A172 (cell line): ENCODE measurements at regions not wholly inside any gene's neighbourhood (a gene's known extent, or its start where the extent isn't known, plus 50 kb on each side); places are given as distances from the start of the nearest gene placed in this dataset.
A peak's percentile ranks its signal among the peaks of the same experiment; 100 is the strongest.

Experiments used
- DNase-seq: peaks from one replicate; pipeline ENCODE4 v3.0.0-alpha.2; 2015; ENCODE audit warnings: low spot score

GRCh38 chr16:79792664-79793351, 192.3 kb upstream of the MAF start:
- no peak for DNase-seq

- no peak for DNase-seq
Observed at GRCh38 chr16:79792076-79792475, 191.5 kb upstream of the MAF start.

DNA sequence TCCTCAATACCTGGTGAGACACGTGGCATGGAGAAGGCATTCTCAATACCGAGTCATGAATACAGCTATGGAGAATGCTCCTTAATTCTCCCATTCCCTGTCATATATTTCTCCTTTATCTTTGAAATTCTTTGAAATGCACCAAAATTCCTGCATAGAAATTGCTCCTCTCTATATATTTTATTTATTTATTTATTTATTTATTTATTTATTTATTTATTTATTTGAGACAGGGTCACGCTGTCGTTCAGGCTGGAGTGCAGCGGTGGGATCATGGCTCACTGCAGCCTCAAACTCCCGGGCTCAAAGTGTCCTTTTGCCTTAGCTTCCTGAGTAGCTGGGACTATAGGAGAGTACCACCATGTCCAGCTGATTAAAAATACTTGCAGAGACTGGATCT, 190.3 kb upstream of the MAF start:
- DNase-seq = no peak

DNA sequence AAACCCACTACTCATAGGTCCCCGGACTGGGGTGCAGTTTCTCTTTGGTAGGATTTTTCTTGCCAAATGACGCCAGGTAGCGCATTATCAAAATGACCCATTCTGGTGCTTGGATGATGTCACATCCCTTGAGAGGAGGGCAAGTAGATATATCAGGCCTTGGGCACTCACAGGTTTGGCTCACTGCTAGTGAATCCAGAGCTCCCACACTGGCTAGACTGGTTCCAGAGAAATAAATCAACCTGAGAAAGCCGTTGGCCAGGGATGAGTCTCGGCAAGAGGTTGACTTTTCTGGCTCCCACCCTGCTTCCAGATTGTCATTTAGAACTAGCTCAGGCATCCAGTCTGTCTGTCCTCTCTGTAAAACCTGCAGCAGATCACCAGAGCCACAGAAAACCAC, 188.4 kb upstream of the MAF start:
- DNase-seq = no peak

DNA sequence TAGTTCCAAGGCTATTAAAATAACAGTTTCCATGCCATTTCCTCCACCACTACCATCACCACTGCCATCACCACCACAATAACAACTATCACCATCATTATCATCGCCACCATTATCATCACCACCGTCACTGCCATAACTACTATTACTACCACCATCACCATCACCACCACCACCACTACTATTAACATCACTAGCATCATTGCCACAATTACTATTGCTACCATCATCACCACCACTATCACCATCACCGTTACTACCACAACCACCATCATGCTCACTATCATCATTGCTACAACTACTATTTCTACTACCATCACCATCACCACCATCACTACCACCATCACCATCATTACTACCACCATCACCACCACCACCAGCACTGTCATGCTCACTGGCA, 185.9 kb upstream of the MAF start:
- no peak for DNase-seq

GRCh38 chr16:79784007-79784406, 183.5 kb upstream of the MAF start:
- DNase-seq = no peak

GRCh38 chr16:79777679-79778078, 177.1 kb upstream of the MAF start:
- no peak for DNase-seq

DNA sequence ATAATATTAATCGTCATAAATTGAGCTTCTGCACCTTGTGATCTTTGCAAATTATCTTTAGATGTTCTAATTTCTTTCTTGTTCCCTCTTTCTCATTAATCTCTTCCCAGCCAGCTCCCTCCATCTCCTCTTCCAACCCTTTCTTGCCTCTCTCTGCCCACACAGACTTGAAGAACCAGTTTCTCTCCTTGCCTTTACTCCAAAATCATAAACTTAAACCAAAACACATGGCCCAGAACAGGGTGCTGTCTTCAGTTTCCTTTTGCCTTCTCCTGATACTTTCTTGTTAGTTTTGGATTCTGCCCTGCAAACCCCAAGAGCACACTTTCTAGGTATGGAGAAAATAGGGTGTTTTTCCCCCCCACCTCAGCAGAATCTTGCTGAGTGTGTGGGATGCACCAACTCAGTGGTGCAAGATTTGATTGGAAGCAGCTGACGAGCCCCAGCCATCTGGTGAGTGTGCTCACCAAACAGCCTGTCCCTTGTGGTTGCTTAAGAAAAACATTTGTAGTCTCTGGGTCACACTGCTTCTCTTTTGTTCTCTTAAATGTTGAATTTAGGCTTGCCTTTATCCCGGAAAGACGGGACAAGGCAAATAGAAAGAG, 175.8 kb upstream of the MAF start:
- no peak for DNase-seq

DNA sequence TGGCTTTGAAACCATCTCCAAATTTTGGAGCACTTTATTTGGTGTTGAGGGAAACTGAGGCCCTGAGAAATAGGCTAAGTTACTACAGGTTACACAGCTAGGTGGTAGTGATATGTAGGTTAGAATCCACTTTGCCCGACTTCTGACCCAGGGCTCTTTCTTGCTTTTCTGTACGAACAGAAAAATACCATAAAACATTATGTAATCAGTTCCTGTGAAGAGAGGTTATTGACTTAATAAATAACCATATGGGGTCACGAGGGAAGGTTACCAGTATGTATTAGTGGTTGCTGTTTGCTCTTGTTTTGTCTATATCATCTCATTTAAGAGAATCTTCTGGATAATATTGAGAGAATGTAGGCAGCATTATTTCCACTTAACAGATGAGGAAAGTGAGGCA, 172.2 kb upstream of the MAF start:
- no peak for DNase-seq

- no peak for DNase-seq
Observed at GRCh38 chr16:79772048-79772447, 171.5 kb upstream of the MAF start.

GRCh38 chr16:79770244-79771064, 169.9 kb upstream of the MAF start:
- DNase-seq = peak; percentile 71

- DNase-seq = no peak
Observed at GRCh38 chr16:79769928-79770243, 169.3 kb upstream of the MAF start.

DNA sequence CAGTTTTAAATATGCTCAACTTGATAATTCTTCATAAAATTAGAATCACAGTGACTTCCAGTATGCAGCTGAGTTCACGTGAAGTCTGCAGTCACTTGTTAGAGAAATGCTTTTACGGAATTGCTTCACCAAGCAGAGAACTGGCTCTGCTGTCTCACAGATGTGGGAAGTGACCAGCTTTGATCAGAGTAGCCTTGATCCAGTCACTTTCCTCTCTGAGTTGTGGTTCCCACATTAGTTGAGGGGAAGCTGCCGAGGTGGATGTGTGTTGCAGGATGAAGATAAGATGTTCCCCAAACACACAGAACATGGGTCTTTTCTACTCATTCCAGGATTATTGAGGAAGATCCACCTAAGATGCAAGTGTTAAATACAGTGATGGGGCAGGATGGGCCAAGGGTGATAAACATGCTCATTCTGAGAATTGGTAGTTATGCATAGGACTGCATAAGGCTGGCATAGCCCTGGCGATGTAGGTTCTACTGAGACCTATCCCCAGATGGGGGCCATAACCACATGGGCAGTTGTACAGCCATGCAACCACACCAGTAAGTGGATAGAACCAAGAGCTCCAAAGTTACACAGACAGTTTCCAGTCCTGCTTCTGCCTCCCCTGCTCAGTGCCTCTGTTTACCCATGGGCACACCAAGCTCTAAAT, 168.9 kb upstream of the MAF start:
- DNase-seq = no peak

DNA sequence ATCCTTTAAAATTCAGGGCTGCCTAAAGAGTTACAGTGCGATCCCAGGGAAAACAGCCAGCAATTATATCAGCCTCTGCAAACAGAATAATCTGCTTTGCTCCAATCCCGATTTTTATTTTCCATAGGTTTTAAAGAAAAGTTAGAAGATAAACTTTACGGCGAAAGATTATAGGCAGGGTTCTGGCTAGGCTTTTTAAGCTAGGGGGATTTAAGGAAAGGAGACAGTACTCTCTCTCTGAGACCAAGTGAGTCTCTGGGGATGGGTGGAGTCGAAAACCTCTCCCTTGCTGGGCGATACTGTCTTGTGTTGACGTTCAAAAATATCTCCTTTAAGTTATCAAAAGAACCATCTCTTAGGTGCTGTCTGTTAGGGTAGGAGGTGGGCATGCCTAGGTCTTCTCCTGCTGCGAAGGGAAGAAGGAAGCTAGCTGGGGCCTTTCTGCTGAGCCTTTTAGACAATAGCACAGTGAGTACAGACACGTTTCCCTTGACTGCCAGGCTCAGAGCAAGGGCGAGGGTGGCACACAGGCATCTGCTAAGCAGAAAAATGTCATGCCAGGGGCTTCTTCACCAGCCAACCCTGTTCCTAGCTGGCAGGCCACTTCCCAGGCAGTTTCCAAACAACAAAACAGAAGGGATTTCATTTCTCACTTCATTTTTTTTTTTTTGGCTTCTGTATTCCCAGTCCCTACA, 167.9 kb upstream of the MAF start:
- no peak for DNase-seq

GRCh38 chr16:79767421-79768275, 167.1 kb upstream of the MAF start:
- DNase-seq = no peak

DNA sequence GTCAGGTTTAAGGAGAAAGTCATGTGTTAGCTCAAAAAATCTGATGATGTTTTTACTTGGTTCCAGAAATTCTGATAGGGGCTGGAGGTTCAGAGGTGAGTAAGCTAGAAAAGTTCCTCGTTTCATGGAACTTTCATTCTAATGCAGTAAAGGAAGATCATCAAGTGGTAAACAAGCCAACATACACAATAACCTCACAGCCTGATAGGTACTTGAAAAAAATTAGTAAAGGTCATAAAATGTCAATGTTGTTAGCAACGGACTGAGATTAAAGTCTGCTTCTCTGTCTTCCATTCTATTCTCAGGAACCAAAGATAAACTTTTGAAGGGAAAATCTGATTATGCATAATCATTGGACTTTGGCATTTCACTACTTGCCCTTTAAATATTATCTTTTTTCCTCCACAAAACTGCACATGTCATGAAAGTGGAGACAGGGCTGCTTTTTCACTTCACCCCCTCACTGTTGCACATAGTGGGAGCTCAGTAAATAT, 165.4 kb upstream of the MAF start:
- DNase-seq = no peak

GRCh38 chr16:79765431-79765830, 164.9 kb upstream of the MAF start:
- no peak for DNase-seq

DNA sequence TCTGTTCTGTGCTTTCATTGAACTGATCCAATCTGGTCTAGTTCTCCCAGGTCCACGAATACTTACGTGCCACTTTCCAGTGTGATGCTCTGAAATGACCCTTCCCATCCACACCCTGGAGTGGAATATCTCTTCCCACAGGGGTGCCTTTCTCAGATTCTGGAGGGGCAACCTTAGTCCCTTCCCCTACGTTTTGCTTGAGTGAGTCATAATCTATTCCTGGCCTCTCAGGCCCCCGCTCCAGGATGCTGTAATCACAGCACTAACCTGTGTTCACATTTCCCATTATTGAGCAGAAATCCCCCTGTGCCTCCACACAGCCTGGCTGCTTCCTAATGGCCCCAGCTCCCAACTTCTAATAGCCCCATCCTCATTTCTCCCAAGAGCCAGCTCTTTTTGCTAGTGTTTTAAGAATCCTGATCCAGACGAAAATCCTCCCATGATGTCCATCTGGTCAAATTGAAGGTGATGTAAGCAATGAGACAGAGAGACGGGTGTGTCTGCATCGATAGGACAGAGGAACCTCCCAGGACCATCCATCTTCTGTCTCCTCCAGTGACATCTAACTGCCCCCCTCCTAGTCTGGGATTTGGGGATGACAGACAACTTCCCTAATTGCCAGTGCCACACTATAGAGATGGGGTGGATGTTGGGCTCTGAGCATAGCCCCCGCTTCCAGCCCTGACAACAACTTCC, 164.0 kb upstream of the MAF start:
- DNase-seq = no peak

GRCh38 chr16:79762217-79762616, 161.7 kb upstream of the MAF start:
- DNase-seq = no peak

DNA sequence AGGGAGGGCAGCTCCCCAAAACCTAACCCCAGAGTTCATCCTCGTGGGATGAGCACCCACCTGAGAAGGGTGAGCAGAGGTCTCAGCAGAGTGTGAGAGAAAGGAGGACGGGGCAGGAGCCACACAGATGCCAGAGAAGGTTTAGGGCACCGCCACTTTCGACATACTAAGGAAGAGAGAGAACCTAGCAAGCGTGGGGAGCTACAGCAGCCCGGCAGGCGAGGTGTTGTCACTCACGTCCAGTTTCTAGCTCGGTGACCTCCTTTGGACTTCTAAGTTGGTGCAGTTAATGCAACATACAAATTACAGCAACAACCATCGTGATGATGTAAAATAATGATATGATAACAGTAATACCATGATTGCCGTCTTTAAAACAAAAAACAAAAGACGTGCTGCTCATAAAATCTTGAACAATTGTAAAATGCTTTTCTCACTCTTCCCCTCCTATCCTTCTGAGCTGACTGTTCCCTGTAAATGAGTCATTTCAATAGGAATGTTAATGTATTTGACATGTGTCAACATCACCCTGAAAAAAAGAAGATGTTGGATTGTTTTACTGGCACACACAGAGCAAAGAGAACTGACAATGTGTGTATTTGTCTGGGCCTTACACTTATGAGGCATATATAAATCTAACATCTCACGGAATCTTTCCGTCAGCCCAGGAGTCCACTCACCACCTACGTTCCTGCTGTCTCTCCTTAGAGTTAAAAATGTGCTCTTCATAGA, 158.2 kb upstream of the MAF start:
- no peak for DNase-seq
